ENCODE measurements at regions not wholly inside any gene's neighbourhood (a gene's known extent, or its start where the extent isn't known, plus 50 kb on each side); places are given as distances from the start of the nearest gene placed in this dataset.

DNA sequence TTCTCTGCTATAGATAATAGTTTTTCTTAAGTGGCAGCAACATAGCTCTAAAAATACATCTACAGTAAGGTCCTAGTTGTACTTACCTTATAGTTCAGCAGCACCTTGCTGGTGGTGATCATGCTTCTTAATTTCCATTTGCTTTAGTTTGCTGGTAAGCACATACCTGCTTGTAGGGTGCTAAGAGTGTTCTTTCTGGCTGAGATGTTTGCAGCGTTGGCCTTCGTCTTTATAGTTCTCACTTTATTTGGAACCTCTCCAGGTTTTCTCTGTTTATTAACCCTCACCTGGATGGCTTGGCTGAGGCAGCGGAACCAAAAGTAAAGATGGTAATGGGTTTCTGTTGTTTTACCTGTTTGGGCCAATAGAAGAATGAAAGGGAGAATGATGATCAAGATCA, 123.6 kb upstream of the EFEMP1 start:
- no peak overlapping the region for H2AFZ ChIP-seq (ENCODE audit: low read length)
- TF ChIP-seq, protein P1, sequence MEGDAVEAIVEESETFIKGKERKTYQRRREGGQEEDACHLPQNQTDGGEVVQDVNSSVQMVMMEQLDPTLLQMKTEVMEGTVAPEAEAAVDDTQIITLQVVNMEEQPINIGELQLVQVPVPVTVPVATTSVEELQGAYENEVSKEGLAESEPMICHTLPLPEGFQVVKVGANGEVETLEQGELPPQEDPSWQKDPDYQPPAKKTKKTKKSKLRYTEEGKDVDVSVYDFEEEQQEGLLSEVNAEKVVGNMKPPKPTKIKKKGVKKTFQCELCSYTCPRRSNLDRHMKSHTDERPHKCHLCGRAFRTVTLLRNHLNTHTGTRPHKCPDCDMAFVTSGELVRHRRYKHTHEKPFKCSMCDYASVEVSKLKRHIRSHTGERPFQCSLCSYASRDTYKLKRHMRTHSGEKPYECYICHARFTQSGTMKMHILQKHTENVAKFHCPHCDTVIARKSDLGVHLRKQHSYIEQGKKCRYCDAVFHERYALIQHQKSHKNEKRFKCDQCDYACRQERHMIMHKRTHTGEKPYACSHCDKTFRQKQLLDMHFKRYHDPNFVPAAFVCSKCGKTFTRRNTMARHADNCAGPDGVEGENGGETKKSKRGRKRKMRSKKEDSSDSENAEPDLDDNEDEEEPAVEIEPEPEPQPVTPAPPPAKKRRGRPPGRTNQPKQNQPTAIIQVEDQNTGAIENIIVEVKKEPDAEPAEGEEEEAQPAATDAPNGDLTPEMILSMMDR (IDR thresholded peaks at IDR 0.05; ENCODE audit: low read length) = no peak
- no peak for TF ChIP-seq EZH2 (IDR thresholded peaks at IDR 0.05; ENCODE audit: borderline replicate concordance, low read length)
- no peak overlapping the region for H3K4me2 ChIP-seq (ENCODE audit: low read length)
- H3K27me3 ChIP-seq (ENCODE audit: insufficient read depth, low read length) = no peaks in the 10 kb centered on the region
- no peak overlapping the region for H3K9ac ChIP-seq (ENCODE audit: low read length)
- no peaks in the 10 kb centered on the region for H3K9me2 ChIP-seq (ENCODE audit: low read depth, low read length)
- no peaks in the 10 kb centered on the region for H3K79me2 ChIP-seq (ENCODE audit: insufficient read depth, low read length)
- H3K36me3 ChIP-seq (ENCODE audit: insufficient read depth, low read length) = no peaks in the 10 kb centered on the region
- H3K4me1 ChIP-seq (ENCODE audit: insufficient read depth, low read length, severe bottlenecking) = no peaks in the 10 kb centered on the region
- no peaks in the 10 kb centered on the region for H3K9me3 ChIP-seq (ENCODE audit: low read length)
- no peaks in the 10 kb centered on the region for H4K20me1 ChIP-seq (ENCODE audit: insufficient read depth, low read length)
- no peaks in the 10 kb centered on the region for H3F3A ChIP-seq (ENCODE audit: insufficient read depth, low read length)
- H3K4me3 ChIP-seq (ENCODE audit: low read depth, low read length, poor library complexity, severe bottlenecking) = no peak overlapping the region
- no peak overlapping the region for H3K27ac ChIP-seq (ENCODE audit: low read depth, low read length, poor library complexity, severe bottlenecking)

DNA sequence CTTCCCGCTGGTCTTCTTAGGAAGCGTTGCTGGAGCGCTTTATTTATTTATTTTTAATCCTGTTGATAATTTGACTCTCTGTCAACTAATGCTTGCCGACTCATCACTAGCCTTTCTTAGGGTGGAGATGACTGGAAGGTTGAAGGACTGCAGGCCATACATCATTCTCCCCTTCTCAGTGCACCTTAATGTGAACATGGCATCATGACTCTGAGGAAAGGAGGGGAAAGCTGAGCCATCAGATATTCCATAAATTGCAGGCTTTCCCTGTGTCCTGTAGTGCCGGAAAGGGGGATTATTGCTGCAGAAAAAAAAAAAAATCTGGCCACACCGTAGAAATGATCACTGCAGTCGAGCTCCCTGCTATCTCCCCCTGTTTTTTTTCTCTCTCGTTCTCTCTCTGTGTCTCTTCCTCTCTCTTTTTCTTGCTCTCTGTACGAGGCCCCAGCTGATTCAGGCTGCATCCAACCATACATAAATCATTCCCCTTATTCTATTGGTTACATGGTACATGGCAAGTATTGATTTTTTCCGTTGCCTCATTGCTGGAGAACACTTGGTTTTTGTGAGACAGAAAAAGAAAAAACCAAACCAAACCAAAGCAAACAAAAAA, 125.8 kb upstream of the EFEMP1 start:
- H3K9me2 ChIP-seq (ENCODE audit: low read depth, low read length) = no peaks in the 10 kb centered on the region
- no peak for TF ChIP-seq EZH2 (IDR thresholded peaks at IDR 0.05; ENCODE audit: borderline replicate concordance, low read length)
- TF ChIP-seq, protein P1 (IDR thresholded peaks at IDR 0.05; ENCODE audit: low read length) = no peak
- H3K27ac ChIP-seq (ENCODE audit: low read depth, low read length, poor library complexity, severe bottlenecking) = no peak overlapping the region
- no peak overlapping the region for H3K4me3 ChIP-seq (ENCODE audit: low read depth, low read length, poor library complexity, severe bottlenecking)
- H3K79me2 ChIP-seq (ENCODE audit: insufficient read depth, low read length) = no peaks in the 10 kb centered on the region
- no peak overlapping the region for H3K4me2 ChIP-seq (ENCODE audit: low read length)
- H3K36me3 ChIP-seq (ENCODE audit: insufficient read depth, low read length) = no peaks in the 10 kb centered on the region
- H3K27me3 ChIP-seq (ENCODE audit: insufficient read depth, low read length) = no peaks in the 10 kb centered on the region
- no peaks in the 10 kb centered on the region for H3K9me3 ChIP-seq (ENCODE audit: low read length)
- no peak overlapping the region for H2AFZ ChIP-seq (ENCODE audit: low read length)
- H4K20me1 ChIP-seq (ENCODE audit: insufficient read depth, low read length) = no peaks in the 10 kb centered on the region
- H3K4me1 ChIP-seq (ENCODE audit: insufficient read depth, low read length, severe bottlenecking) = no peaks in the 10 kb centered on the region
- no peak overlapping the region for H3K9ac ChIP-seq (ENCODE audit: low read length)
- H3F3A ChIP-seq (ENCODE audit: insufficient read depth, low read length) = no peaks in the 10 kb centered on the region

DNA sequence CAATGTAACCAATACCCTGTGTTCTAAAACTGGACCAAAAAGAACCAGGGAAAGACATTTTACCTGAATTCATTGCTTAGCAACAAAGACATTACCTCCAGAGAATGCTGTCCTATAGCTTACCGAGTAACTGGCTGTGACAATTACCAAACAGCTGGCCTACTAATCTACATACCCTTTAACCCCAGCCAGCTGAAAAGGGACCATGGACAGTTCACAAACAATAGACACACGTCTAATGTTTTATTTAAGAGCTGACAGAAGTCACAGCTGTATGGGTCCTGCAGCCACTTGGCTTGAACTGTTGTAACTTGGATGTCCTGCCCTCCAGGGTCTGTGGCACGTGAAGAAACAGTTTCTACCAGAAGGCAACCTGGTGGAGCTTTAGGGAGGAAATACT, 130.1 kb upstream of the EFEMP1 start:
- Histone ChIP-seq H3K36me3 (ENCODE audit: insufficient read depth, low read length) (no peaks in the 10 kb centered on the region), H3K4me1 (ENCODE audit: insufficient read depth, low read length, severe bottlenecking) (no peaks in the 10 kb centered on the region), H3K27ac (ENCODE audit: low read depth, low read length, poor library complexity, severe bottlenecking) (no peak overlapping the region), H2AFZ (ENCODE audit: low read length) (no peak overlapping the region), H3K9me3 (ENCODE audit: low read length) (no peaks in the 10 kb centered on the region), H4K20me1 (ENCODE audit: insufficient read depth, low read length) (no peaks in the 10 kb centered on the region), H3K79me2 (ENCODE audit: insufficient read depth, low read length) (no peaks in the 10 kb centered on the region), H3K27me3 (ENCODE audit: insufficient read depth, low read length) (no peaks in the 10 kb centered on the region), H3K9ac (ENCODE audit: low read length) (no peak overlapping the region), H3K4me2 (ENCODE audit: low read length) (no peak overlapping the region), H3K9me2 (ENCODE audit: low read depth, low read length) (no peaks in the 10 kb centered on the region), H3K4me3 (ENCODE audit: low read depth, low read length, poor library complexity, severe bottlenecking) (no peak overlapping the region), H3F3A (ENCODE audit: insufficient read depth, low read length) (no peaks in the 10 kb centered on the region)
- no peak for TF ChIP-seq EZH2 (IDR thresholded peaks at IDR 0.05; ENCODE audit: borderline replicate concordance, low read length)
- TF ChIP-seq, protein P1 (IDR thresholded peaks at IDR 0.05; ENCODE audit: low read length) = no peak
